ENCODE measurements at regions not wholly inside any gene's neighbourhood (a gene's known extent, or its start where the extent isn't known, plus 50 kb on each side); places are given as distances from the start of the nearest gene placed in this dataset.

- TF ChIP-seq CTCF (IDR thresholded peaks at IDR 0.05; ENCODE audit: poor library complexity, severe bottlenecking) (no peak), POLR2AphosphoS5 (IDR thresholded peaks at IDR 0.05) (no peak), EP300 (conservative IDR thresholded peaks at IDR 0.05; ENCODE audit: poor library complexity, severe bottlenecking) (no peak), EZH2 (IDR thresholded peaks at IDR 0.05; ENCODE audit: borderline replicate concordance, insufficient read depth, low read length, poor library complexity, severe bottlenecking) (no peak), REST (IDR thresholded peaks at IDR 0.05; ENCODE audit: borderline replicate concordance) (no peak), MXI1 (conservative IDR thresholded peaks at IDR 0.05; ENCODE audit: poor library complexity, severe bottlenecking) (no peak), SMC3 (conservative IDR thresholded peaks at IDR 0.05; ENCODE audit: poor library complexity) (no peak), TAF1 (IDR thresholded peaks at IDR 0.05; ENCODE audit: low read depth) (no peak), RAD21 (conservative IDR thresholded peaks at IDR 0.05) (no peak)
Observed at GRCh38 chr3:24615177-24615576, 120.5 kb upstream of the THRB start.
